Stimulated activated CD8-positive, alpha-beta memory T cell treated with anti-CD3 and anti-CD28 coated beads, Interleukin-4, amount 100 ng/mL, for 4 hours (primary cell): ENCODE measurements at regions not wholly inside any gene's neighbourhood (a gene's known extent, or its start where the extent isn't known, plus 50 kb on each side); places are given as distances from the start of the nearest gene placed in this dataset.
"Not testable (repeated sequence)": the region's sequence is repeated elsewhere in the genome, so short reads cannot be mapped to it uniquely, and the experiment has no call there.

Experiments
- DNase-seq, 2 donors: peaks; one replicate each; pipeline ENCODE4 v3.0.0-alpha.2; 2020; ENCODE audit warnings: low read depth in 2 of 2, low spot score in 1 of 2

DNA sequence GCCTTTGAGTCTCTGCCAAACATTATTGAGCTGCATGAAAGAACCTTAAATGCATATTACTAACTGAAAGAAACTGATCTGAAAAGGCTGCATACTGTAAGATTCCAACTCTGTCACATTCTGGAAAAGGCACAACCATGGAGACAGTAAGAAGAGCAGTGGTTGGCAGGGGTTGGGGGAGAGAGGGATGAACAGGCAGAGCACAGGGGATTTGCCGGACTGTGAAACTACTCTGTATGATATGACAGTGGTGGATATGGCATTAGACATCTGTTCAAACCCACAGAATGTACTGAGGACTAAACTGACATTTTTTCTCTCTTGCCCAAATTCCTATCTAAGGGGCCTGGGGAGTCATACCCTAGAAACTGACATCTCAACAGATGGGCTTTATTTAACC lies 138.4 kb downstream of the KCNJ12 start:
- DNase-seq = not testable (repeated sequence)

DNA sequence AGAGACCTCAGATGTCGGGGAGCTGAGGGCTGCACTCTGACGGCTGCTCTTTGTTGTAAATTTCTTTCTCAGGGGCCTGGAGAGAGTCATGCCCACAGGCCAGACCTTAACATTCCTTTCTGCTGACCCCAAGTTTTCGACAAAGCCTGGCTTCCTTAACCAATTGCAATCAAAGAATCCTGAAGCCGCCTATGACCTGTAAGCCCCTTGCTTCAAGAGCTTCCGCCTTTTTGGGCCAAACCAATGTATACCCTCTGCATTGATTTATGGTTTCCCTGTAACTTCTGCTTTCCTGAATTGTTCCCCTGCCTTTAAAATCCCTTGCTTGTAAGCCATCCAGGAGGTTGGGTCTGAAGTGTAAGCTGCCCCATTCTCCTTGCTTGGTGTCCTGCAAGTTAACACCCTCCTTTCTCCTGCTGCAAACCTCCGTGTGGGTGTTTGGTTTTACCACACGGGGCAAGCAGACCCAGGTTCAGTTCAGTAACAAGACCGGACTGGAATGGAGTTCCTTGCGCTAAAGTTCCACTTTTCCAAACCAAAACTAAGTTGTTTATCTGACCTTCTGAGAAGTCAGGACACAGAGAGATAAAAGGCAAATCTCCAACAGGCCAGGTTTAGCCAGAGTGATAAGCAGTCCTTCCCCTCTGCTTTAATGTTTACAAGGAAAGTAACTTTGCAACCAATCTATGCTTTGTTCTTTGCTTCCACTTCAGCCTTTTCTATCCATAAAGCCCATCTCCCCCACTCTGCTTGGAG lies 141.6 kb downstream of the KCNJ12 start:
- no peak for DNase-seq

DNA sequence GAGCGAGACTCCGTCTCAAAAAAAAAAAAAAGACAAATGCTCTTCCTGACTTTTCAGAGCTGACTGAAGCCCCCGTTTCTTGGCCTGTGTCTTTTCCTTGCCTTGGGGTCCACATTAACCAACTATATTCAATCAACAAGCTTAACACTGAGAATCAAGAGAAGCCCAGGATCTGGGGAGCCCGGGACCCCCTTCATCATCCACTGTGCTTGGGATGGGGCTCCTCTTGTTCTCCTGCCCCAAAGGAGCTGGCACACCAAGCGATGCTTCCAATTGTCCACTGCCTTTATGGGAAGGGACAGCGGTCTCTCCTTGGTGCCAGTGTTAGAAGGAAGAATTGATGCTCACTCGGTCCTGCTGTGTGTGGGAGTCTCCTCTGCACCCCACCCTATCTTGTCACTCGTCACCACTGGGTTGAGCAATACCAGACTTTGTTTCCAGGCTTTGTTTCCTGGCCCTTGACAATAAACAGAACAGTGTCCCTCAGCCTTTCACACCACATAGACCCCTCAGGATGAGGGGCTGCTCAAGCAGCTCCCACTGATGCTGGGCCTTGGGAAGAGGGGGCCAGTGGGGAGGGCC lies 146.7 kb downstream of the KCNJ12 start:
- DNase-seq = no peak

DNA sequence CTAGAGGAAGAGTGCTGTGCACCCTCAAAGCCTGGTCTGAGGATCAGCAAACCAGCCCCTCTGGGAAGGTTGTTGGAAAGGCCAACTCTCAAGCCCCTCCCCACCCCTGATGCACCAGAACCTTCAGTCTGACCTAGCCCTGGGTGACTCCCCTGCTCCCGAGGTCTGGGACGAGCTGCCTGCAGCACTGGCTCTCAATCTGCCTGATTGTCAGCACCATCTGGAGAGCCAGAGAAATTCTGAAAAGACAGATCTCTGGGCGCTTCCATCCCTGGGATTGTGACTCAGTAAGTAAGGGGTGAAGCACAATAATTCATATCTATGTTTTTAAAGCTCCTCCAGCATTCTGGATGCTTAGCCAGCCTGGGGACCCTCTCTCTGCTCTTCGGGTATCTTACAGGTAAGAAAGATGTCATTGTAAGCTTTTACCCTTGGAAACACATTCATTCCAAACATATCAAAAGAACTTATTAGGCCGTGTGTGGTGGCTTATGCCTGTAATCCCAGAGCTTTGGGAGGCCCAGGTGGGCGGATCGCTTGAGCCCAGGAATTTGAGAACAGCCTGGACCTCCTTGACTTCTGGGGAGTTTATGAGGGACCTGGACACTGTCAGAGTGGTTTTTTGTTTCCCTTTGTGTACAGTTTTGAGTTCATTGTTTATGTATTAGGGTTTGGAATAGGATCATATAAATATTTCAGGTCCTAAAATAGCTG lies 147.5 kb downstream of the KCNJ12 start:
- DNase-seq = no peak

DNA sequence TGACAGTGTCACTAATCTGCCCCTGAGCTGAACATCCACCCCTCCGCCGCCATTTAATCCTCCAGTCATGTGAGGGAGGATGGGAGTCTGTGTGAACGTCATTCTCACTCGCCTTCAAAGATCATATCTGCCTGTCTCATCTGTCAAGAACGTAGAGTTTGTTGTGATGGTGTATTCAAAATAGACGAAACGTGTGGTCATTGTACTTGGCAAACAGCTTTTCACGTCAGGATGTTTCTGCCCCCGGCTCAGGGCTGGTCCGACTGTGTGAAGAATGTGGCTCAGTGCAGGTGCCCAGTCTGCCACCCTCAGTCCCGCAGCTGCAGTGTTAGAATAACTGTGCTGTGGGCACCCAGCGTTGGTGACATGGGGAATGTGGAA lies 148.0 kb downstream of the KCNJ12 start:
- no peak for DNase-seq

DNA sequence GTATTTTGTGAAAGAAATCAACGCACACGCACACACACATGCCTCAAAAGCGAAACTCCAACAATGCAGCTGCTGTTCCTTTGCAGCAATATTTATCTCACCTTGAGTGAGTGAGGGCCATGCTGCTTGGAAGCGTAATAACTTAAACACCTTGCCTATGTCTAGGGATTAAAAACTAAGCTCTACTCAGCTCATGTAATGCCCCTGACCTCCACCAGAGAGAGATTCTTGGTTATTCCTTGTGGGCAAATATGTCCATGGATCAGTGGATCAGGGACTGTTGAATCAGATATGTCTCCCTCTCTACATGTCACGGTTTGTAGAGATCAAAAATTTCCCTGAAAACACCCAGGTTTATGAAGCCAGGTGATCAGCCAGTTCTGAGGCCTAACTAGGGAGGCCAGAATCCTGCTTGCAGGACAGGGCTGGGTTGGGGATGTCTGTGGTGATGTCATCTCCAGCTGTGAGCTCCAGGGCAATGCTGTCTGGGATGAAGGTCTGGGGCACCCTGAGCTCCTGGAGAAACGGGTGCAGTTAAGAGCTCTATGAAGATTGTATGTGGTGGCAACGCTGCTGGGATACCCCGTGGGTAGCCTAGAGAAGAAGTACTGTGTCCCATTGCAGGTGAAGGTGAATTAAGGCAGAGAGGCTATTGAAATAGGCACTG lies 149.4 kb downstream of the KCNJ12 start:
- DNase-seq = no peak

DNA sequence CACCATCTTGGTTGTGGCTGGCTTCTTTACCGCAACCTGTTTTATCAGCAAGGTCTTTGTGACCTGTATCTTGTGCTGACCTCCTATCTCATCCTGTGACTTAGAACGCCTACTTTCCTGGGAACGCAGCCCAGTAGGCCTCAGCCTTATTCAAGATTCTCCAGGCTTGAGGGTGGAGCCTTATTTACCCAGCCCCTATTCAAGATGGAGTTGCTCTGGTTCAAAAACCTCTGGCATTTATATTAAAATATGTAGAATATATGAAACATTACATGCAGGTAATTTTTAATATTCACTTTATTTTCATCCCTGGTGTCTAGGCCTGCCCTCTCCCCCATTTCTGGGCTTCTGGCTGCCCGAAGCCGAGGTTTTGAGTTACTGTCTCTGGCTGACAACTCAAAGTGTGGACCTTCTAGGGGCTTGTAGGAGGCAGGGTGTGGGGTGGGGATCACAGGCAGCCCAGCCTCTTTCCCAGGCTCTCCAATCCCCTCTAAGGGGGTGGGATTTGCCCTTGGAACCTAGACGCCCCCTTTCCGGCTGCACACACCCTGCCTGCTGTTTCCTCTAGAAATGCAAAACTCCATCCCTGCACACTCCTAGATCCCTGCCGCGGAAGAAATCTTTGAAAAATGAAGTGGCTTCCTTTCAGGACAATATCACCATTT lies 152.0 kb downstream of the KCNJ12 start:
- no peak for DNase-seq

DNA sequence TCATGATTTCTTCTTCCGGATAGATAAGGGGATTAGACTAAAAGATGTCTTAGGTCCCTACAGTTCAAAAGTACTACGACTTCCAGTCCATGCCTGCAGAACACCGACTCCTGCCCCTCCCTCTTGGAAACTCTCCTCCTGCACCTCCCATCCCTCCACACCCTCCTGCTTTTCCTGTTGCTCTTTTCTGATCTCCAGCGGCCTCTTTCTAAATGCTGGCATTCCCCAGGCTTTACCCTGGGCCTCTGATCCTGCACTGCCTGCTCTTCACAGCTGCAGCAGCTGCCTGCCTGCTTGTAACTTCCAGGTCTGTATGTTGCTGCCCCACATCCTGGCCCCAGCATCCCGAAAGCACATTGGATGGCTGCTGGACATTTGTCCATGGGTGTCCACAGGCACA lies 154.2 kb downstream of the KCNJ12 start:
- no peak for DNase-seq

DNA sequence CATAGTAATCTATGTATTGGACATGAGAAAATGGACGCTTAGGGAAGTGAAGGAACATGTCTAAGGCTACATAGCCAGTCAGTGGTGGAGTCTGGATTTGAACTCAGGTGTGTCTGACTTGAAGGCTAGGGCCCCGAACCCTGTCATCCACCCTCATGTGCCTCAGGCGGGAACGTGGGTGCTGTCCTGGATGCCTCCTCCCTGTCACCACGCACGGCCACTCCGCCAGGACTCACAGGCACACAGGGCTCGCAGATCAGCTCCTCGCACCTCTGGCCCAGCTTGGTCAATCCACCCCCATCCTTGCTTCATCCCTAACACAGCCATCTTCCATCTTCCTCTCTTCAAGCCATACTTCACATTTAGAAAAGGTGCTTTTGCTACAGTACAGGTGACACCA lies 154.7 kb downstream of the KCNJ12 start:
- no peak for DNase-seq

DNA sequence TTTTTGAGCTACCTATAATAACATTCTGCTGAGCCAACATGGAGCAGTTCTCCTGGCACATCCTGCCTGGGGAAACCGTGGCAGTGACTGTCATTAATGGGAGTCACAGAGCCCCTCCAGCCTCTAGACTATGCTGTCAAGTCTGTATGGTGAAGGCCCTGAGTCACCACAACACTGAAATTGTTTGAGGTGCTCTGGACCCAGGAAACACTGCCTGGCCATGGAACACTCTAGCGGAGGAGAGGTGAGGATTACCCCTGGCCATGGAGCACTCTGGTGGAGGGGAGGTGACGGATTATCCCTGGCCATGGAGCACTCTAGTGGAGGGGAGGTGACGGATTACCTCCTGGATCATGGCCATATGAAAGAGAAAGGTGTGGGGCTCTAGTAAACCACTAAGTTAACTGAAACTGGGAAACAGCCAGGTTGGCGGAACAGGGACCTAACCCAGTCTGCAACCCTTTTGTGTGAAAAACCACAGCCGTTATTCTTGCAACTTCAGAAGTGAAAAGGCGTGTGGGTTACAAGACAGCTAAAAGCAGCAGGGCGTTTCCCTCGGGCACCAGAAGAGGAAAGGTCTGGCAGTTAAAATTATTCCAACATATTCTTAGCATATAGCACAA lies 156.7 kb downstream of the KCNJ12 start:
- DNase-seq = no peak

DNA sequence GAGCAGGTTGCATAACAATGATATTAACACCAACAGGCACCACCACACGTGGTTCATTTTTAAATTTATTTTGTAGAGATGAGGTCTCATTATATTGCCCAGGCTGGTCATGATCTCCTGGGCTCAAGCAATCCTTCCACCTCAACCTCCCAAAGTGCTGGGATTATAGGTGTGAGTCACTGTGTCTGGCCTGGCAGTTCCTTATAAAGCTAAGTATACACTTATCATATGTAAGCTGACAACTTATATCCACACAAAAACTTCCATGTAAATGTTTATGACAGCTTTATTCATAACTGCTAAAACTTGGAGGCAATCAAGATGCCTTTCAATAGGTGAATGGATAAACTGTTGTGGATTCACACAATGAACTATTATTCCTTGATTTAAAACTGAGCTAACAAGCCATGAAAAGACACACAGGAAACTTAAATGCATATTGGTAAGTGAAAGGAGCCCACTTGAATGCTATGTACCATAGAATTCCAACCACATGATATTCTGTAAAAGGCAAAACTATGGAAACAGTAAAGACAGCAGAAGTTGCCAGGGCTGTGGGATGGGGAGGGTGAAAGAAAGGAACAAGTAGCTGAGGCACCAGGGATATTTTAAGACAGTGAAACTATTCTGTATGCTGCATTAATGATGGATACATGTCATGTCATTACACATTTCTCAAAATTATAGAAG lies 156.5 kb upstream of the KCNJ18 start:
- DNase-seq = no peak

DNA sequence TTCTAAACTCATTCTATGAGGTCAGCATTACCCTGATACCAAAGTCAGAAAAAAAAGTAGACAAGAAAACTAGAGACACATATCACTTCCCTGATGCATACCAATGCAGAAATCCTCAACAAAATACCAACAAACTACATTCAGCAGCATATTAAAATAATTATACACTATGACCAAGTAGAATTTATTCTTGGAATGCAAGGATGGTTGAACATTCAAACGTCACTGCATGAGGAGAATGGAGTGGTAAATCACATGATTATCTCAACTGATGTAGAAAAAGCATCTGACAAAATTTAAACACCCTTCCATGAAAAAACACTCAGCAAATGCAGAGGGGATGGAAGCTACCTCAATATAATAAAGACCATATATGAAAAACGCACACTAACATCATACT lies 155.0 kb upstream of the KCNJ18 start:
- DNase-seq = no peak

DNA sequence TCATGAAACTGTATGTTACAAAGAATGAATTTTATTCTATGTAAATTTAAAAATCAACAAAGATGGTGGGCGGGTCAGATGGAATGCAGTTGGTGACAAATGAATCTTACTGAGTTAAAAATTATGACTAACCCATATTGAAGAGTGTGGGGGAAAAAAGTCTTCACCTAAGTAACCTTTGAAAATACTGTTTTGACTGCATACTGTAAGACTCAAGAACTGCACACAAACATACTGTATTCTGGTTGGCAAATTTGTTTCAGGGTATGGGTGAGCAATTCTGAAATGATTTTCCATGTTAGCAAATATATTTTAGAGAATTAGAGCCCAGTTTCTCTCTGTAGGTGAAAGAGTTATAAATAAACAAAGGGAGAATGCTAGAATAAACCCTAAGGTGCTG lies 153.7 kb upstream of the KCNJ18 start:
- no peak for DNase-seq

DNA sequence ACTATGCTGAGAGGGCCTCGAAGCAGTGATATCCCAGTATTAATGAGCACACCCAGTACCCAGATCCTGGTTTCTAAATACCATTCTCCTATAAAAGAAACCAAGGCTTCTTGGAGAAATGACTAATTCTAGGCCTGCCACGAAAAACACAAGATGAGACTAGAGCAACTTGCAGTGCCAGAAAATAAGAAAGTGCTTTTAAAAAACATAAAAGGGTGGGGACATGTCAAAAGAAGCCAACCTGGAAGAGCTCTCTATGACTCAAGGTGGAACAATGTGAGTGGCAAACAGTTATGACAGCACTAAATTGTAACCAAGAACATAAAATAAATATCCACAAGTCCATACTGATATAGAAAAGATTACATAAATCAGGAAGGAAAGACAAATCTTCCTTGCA lies 153.2 kb upstream of the KCNJ18 start:
- no peak for DNase-seq

DNA sequence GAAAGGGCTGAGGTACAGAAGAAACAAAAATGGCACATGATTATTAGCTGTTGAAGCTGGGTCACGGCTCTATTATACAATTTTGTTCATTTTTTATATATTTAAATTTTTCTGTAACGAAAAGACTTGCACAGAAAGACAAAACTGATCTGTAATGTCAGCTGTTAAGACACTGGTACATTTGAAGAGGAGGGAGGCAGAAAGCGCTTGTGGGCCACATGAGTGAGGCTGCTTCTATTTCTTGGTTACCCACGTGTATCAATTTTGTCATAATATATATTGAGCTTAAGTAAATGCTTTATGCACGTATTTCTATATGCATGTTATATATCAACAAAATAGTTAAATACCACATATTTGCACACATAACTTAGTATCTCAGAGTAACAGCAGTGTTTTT lies 151.8 kb upstream of the KCNJ18 start:
- no peak for DNase-seq

DNA sequence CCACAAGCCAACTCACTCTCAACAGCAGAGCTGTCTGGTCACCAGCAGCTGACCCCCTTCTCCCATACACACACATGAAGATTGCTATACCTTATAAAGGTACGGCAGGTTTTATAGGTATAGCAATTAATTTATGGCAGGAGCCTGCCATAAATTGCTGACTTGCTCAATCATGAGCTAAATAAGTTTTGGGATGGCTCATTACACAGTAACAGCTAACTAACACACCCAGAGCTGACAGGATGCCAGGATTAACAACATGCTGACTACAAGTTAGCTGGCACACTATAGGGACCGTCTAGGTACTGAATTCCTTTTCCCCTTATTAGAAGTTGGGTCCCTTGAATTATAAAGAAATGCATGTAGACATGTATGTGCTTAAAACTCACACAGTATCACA lies 150.3 kb upstream of the KCNJ18 start:
- DNase-seq = no peak

DNA sequence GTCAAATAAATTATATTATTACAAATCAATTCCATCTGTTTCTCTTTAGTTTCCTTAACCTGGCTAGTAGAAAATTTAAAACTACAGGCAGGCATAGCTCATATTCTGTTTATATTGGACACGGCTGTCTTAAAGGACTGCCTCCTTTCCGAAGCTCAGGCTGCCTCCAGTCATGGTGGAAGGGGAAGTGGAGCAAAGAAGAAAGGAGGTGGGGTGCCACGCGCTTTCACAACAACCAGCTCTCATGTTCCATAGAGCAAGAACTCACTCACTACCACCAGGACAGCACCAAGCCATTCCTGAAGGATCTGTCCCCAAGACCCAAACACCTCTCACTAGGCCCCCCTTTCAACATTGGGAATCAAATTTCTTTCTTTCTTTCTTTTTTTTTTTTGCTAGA lies 149.3 kb upstream of the KCNJ18 start:
- no peak for DNase-seq

DNA sequence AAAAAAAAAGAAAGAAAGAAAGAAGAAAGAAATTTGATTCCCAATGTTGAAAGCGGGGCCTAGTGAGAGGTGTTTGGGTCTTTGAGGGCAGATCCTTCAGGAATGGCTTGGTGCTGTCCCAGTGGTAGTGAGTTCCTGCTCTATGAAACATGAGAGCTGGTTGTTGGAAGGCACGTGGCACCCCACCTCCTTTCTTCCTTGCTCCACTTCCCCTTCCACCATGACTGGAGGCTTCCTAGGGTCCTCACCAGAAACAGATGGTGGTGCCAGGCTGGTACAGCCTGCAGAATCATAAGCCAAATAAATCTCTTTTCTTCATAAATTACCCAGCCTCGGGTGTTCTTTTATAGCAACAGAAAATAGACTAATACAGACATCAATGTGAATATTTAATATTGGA lies 147.3 kb upstream of the KCNJ18 start:
- DNase-seq = no peak

DNA sequence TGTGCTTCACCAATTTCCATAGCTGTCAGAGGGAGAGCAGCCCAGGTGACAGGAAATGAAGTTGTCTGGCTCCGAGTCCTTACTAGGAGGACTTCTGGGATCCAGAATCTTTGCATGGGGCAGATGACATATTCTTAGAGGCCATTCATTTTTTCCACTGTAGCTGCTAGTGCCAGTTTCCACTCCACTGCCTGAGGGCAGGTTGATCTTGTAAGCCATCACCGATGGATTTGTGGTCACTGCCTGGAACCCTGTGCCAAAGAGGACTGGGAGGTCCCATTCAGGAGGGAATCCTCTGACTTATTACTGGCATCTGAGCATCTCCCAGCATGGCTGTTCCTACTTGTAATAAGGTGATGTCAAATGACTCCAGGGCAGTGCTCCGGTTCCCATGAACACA lies 144.1 kb upstream of the KCNJ18 start:
- no peak for DNase-seq

DNA sequence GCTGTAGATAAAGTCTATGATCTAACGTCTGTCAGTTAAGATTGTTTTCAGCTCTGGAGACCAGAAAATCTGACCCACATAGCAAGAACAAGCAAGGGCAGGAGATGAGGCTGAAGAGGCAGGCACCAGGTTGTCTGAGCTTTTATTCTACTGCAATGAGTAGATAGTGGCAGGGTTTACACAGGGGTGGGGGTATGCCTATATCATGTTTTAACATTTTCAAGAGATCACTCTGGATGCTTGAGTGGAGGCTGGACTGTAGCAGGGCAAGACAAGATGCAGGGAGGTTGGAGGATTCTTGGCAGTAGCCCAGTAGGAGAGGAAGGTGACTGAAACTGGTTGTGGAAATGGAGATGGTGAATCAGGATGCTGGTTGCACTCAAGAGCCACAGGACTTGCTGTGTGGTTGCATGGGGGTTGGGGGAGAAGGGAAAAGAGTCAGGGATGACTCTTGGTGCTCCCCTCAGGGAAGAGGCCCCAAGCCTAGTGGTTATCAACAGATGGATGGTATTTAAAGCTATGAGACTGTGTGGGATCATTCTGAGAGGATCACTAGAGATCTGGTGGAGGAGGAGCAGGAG lies 143.1 kb upstream of the KCNJ18 start:
- no peak for DNase-seq
